HG03159 (cell line): ENCODE measurements at regions not wholly inside any gene's neighbourhood (a gene's known extent, or its start where the extent isn't known, plus 50 kb on each side); places are given as distances from the start of the nearest gene placed in this dataset.

Experiments used
- ATAC-seq: cut with Tn5 transposase; IDR thresholded peaks from one replicate; pipeline ENCODE4 v1.9.1; 2021; ENCODE audit warnings: mild to moderate bottlenecking, moderate library complexity; ENCODE audit not compliant: unreplicated experiment

DNA sequence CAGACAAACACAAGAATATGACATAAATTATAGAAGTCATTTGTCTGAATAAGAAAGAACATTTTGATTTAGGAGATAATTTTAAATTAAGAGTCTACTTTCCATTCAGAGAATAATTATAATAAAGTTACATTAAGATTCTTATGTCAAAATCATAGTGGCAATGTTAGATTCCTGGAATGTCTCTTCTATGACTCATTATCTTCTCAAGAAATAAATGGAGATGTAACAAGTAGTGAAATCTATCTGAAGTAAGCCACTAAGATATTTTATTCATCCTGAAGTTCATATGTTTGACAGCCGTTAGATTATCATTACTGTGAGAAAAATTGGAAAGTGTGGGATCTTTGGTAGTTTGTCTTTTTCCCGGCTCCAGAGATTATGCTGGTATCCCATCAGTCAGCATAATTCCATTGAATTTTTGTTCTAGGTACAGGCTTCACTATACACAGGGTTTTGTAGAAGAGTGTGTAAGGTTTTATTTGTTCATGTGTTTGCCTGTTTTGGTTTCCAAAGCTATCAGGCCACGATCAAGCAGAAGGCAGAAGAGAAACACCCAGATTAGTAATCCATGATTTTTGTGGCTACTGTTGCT lies 1246.6 kb upstream of the LRRTM1 start:
- no peak for ATAC-seq

DNA sequence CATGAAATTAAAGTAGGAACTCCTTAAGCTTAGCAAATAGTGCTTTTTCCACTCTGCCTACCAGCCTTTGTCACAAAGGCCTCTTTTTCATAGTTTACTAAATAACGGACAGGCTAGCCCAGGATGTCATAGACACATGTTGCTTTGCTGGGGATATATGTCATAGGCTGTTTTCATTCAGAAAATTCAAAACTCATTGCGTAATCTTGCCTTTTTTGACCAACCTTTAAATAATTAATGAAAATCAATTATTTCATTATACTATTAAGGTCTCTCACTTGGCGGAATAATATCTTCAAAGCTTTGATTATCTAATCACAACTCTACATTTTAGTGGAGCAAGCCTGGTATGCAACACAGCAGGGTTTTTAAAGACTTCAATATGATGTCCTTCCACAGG lies 1245.7 kb upstream of the LRRTM1 start:
- no peak for ATAC-seq

GRCh38 chr2:81549646-81550045 lies 1245.1 kb upstream of the LRRTM1 start:
- no peak for ATAC-seq

DNA sequence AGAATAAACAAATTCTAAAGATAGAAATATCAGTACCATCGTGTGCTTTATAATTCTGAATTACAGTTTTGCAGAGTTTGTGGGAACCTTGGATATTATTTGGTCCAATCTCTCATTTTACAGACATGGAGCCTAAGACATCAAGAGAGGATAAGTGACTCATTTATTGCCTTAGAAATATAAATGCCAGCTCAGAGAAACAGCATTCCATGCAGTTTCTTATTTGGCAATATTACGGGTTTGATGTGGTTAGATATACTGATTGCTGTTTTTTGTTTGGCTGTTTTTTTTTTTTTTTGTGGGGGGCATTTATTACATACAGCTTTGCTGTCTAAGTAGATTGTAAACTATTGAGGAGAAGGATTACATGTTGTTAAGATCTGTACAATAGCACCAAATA lies 1241.1 kb upstream of the LRRTM1 start:
- no peak for ATAC-seq

DNA sequence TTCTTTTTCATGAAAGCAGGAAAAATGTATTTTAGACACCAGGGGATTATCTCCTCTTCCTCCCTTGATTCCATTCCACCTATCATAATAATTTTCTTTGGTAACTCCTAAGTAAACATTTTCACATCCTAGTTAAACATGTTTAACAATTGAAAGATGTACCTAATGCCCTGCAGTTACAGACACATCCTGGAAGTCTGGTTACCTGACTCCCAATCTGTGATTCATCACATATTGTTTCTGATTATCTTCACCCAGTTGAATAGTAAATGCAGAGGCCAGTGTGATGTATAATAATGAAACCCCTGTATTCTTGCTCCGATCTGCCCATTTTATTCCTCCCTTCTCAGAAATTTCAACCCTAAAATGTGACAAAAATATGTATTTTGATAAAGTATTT lies 1237.6 kb upstream of the LRRTM1 start:
- no peak for ATAC-seq

DNA sequence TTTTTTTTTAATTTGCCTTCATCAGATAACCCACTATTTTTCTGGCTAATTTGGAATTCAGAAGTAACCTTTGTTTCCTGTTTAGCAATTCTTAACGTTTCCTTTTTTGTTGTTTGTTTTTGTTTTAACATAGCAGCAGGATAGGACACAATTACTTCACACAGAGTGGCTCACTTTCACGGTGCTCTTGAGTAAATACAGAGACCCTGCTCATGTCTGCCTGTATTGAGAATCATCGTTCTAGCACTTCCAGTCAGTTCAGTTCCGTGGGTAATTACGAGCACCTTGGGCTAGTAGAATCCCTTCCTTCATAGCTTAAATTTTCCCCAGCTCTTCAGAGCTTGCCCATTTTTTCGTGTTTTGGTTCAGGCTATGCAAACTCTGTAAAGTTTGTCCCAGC lies 1225.4 kb upstream of the LRRTM1 start:
- no peak for ATAC-seq

GRCh38 chr2:81528852-81529480 lies 1224.4 kb upstream of the LRRTM1 start:
- ATAC-seq: peak; percentile 93

GRCh38 chr2:81523344-81523743 lies 1218.8 kb upstream of the LRRTM1 start:
- ATAC-seq: no peak

- ATAC-seq: no peak
Measured at GRCh38 chr2:81513328-81513727, 1208.8 kb upstream of the LRRTM1 start.

GRCh38 chr2:81505586-81505985 lies 1201.0 kb upstream of the LRRTM1 start:
- ATAC-seq: no peak

DNA sequence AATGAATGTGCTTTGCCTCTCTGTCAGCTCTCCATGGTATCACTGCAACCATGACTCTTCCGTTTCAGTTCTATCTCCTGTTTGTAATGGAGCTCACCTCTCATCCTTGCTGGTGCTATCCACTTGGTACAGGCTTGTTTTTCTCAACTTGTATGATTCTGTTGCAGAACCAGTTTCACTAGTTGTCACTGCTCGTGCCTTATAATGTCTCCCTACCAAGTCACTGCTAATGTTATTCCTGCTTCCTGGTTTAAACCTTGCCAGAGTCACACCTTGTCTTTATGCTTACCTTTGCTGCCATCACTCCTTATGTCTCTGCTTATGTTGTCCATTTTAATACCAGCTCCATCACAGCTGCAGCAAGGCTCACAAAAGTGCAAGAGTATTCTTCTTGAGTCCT lies 1191.0 kb upstream of the LRRTM1 start:
- no peak for ATAC-seq

DNA sequence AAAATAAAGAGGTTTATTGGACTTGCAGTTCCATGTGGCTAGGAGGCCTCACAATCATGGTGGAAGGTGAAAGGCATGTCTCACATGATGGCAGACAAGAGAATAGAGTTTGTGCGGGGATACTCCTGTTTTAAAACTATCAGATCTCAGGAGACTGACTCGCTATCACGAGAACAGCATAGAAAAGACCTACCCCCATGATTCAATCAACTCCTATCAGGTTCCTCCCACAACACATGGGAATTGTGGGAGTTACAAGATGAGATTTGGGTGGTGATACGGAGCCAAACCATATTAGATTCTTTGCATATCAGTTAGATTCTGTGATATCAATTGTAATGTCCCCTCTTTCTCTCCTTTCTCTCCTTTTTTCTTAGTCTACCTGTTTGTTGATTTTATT lies 1178.7 kb upstream of the LRRTM1 start:
- no peak for ATAC-seq

- ATAC-seq: no peak
Measured at GRCh38 chr2:81481994-81482368, 1177.4 kb upstream of the LRRTM1 start.

- no peak for ATAC-seq
Measured at GRCh38 chr2:81481242-81481993, 1176.9 kb upstream of the LRRTM1 start.

DNA sequence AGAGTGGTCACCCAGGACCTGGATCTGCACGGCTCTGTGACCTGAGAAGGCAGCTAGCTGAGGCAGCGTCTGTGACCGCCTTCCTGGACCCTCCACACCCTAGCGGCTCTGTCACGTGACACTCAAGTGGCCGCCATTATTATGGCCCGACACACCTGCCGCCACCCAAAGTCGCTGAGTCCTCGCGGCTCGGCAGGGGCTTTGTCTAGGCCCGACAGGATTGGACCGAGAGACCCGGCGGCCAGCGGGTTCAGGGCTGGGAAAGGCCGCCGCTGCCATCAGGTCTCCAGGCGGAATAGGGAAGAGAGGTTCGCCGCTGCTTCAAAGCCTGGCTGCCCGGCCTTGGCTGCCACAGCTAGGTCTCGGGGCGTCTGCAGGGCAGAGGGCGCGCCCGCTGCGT lies 1162.5 kb upstream of the LRRTM1 start:
- ATAC-seq: no peak

DNA sequence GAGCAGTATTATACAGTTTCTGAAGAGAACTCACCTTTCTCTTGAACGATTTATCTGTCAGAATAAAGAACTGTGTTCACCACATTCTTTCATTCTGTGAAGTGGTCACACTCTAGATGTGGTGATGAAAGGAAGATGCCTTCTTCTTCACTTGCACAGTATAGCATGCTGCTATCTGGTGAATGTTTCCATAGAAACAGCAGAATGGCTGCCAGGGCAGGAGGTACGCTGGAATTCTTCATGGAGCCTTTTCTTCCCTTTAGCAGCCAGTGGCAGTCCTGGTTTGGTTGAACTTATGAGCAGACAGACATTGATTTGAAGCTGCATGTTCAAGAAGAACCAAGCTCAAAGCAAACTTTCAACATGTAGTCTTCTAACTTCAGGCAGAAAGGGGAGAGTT lies 1157.9 kb upstream of the LRRTM1 start:
- no peak for ATAC-seq

- no peak for ATAC-seq
Measured at GRCh38 chr2:81445176-81445575, 1140.6 kb upstream of the LRRTM1 start.

- no peak for ATAC-seq
Measured at GRCh38 chr2:81437456-81438000, 1133.0 kb upstream of the LRRTM1 start.

DNA sequence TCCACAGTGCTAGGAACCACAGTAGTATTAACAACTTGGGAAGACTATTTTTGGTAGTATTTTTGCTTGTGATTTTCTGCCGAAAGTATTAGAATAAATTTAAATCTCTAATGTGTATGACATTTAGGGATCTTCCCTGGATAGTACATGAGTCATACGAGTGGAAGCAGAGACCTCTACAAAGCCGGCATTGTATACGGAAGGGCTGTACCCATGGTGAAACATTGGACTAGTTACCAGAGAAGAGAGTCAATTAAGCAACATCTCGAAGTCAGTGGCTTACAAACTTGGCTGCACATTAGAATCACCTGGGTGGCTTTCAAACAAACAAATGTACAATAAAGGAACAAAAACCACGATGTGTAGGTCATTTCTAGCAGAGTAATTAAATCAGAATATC lies 1131.7 kb upstream of the LRRTM1 start:
- ATAC-seq: no peak

DNA sequence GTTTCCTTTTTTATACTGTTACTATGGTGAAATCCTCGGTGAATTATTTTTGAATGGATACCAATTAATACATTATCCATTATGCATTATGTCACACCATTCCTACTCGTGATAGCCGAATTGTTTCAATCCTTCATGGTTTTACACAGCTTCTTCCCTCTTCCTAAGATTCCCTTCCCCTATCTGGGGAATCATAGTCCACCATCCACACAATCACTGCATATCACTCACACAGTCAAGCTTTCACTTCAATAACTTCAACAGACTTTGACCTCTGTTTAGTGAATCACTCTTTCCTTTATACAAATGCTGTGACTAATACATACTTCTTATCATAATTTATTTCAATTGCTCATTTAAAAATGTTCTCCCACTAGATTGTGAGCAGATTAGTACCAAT lies 1108.1 kb upstream of the LRRTM1 start:
- no peak for ATAC-seq

DNA sequence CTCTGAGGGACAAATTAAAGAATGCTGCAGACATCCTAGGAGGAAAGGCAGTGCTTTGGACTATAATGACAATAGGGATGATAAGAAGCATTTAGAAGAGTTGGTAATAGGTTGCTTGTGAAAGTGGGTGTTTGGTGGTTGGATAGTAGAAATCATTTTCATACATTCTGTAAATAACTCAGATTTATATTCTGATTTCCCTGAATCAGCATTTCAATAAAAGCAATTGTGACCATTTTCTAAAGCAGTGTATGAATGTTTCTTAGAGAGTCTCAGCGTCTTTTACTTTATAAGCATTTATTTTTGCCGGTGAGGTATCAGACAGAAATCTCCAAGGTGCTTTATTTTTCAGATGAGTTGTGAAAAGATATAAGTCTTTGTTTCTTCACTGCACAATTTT lies 1099.0 kb upstream of the LRRTM1 start:
- no peak for ATAC-seq

DNA sequence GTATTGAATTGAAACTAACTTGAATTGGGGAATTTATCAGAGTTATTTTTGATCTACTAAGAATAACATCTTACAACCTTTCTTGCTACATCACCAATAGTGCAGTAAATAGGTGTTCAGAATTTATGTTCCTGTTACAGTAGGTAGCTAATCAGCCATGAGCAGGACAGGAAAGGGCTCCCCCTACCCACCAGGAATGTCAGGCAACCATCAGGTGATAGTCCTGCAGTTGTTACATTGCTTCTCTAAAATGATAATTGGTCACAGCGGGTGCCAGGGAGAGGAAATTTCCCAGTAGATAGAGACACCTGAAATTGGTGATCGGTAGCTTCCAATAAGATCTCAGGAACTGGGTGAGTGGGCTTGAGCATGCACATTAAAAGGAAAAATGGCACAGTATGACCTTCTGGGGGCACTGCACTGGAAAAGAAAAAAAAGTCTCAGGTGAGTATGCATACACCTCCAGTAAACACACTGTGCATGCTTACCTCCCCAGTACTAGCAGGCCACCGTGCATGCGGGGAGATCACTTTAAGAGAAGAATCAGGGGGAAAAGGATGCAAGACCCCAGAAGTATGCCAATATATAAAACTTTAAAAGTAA lies 1092.0 kb upstream of the LRRTM1 start:
- ATAC-seq: no peak
